HT-29 (cell line): ENCODE measurements at regions not wholly inside any gene's neighbourhood (a gene's known extent, or its start where the extent isn't known, plus 50 kb on each side); places are given as distances from the start of the nearest gene placed in this dataset.
A peak's percentile ranks its signal among the peaks of the same experiment; 100 is the strongest.

ENCODE experiments used
- DNase-seq: peaks from one replicate; pipeline ENCODE4 v3.0.0-alpha.2; 2015; ENCODE audit warnings: low spot score

GRCh38 chr7:85512790-85513189 is 325.9 kb upstream of the SEMA3D start:
- no peak for DNase-seq

GRCh38 chr7:85510287-85510686 is 323.4 kb upstream of the SEMA3D start:
- DNase-seq = no peak

GRCh38 chr7:85509476-85509875 is 322.6 kb upstream of the SEMA3D start:
- DNase-seq = no peak

GRCh38 chr7:85508642-85509410 is 322.0 kb upstream of the SEMA3D start:
- no peak for DNase-seq

GRCh38 chr7:85498031-85498430 is 311.2 kb upstream of the SEMA3D start:
- no peak for DNase-seq

GRCh38 chr7:85489498-85489897 is 302.6 kb upstream of the SEMA3D start:
- DNase-seq = no peak

- DNase-seq = no peak
These were observed 301.6 kb upstream of the SEMA3D start for GRCh38 chr7:85488406-85488805.

GRCh38 chr7:85483177-85483576 is 296.3 kb upstream of the SEMA3D start:
- no peak for DNase-seq

GRCh38 chr7:85480666-85481065 is 293.8 kb upstream of the SEMA3D start:
- no peak for DNase-seq

- no peak for DNase-seq
These were observed 293.2 kb upstream of the SEMA3D start for GRCh38 chr7:85479918-85480643.

- DNase-seq = no peak
These were observed 291.7 kb upstream of the SEMA3D start for GRCh38 chr7:85478530-85478929.

- DNase-seq = no peak
These were observed 288.6 kb upstream of the SEMA3D start for GRCh38 chr7:85475476-85475875.

GRCh38 chr7:85475071-85475470 is 288.2 kb upstream of the SEMA3D start:
- DNase-seq = no peak

- no peak for DNase-seq
These were observed 287.4 kb upstream of the SEMA3D start for GRCh38 chr7:85474234-85474633.

GRCh38 chr7:85471740-85472139 is 284.9 kb upstream of the SEMA3D start:
- DNase-seq = no peak

- no peak for DNase-seq
These were observed 284.5 kb upstream of the SEMA3D start for GRCh38 chr7:85471307-85471706.

GRCh38 chr7:85469446-85470010 is 282.7 kb upstream of the SEMA3D start:
- DNase-seq = no peak

GRCh38 chr7:85464042-85464651 is 277.3 kb upstream of the SEMA3D start:
- peak; percentile 26 for DNase-seq

GRCh38 chr7:85462671-85463070 is 275.8 kb upstream of the SEMA3D start:
- DNase-seq = no peak

GRCh38 chr7:85457911-85458310 is 271.1 kb upstream of the SEMA3D start:
- DNase-seq = no peak

GRCh38 chr7:85456254-85456653 is 269.4 kb upstream of the SEMA3D start:
- no peak for DNase-seq

- no peak for DNase-seq
These were observed 268.0 kb upstream of the SEMA3D start for GRCh38 chr7:85454904-85455303.
